Neural cell (in vitro differentiated cells): ENCODE measurements at regions not wholly inside any gene's neighbourhood (a gene's known extent, or its start where the extent isn't known, plus 50 kb on each side); places are given as distances from the start of the nearest gene placed in this dataset.

Source experiments
- H2AFZ ChIP-seq: fragments of 200-600, 300-800 bp; sonication (generic), shearing (Covaris generic); 2 replicates; pipeline ENCODE4 v1.6.0; 2014; ENCODE audit warnings: low read depth, mild to moderate bottlenecking, antibody characterized with exemption, low read length, moderate library complexity
- H3F3A ChIP-seq: fragments of 200-600 bp; shearing (Covaris generic); 2 replicates; pipeline ENCODE4 v1.6.1; 2016; ENCODE audit warnings: mild to moderate bottlenecking, moderate library complexity, mixed read lengths, antibody characterized with exemption, low read length; ENCODE audit not compliant: insufficient read depth, poor library complexity, severe bottlenecking
- H3K27ac ChIP-seq: fragments of 200-600, 300-800 bp; sonication (generic), shearing (Covaris generic); 2 replicates; pipeline ENCODE4 v1.5.1; 2014; ENCODE audit warnings: mild to moderate bottlenecking, low read length, moderate library complexity
- H3K27me3 ChIP-seq: fragments of 300-800, 200-600 bp; sonication (generic), shearing (Covaris generic); 2 replicates; pipeline ENCODE4 v1.6.0; 2014; ENCODE audit warnings: mild to moderate bottlenecking, low read depth, low read length, moderate library complexity; ENCODE audit not compliant: insufficient read depth
- H3K36me3 ChIP-seq: fragments of 300-800, 200-600 bp; sonication (generic), shearing (Covaris generic); 2 replicates; pipeline ENCODE4 v1.5.1; 2014; ENCODE audit warnings: mild to moderate bottlenecking, antibody characterized with exemption, low read length, moderate library complexity; ENCODE audit not compliant: insufficient read depth
- H3K4me2 ChIP-seq: fragments of 300-800, 200-600 bp; sonication (generic), shearing (Covaris generic); 2 replicates; pipeline ENCODE4 v1.6.0; 2014; ENCODE audit warnings: mild to moderate bottlenecking, low read length
- H3K4me3 ChIP-seq: fragments of 300-800, 200-600 bp; sonication (generic), shearing (Covaris generic); 2 replicates; pipeline ENCODE4 v1.5.1; 2014; ENCODE audit warnings: mild to moderate bottlenecking, low read length, moderate library complexity
- H3K79me2 ChIP-seq: fragments of 200-600 bp; shearing (Covaris generic); replicated peaks from 2 replicates; pipeline ENCODE4 v1.6.0; 2014; ENCODE audit warnings: mild to moderate bottlenecking, low read length, moderate library complexity; ENCODE audit not compliant: insufficient read depth
- H3K9ac ChIP-seq: fragments of 300-800, 200-600 bp; sonication (generic), shearing (Covaris generic); 2 replicates; pipeline ENCODE4 v1.6.1; 2016; ENCODE audit warnings: mild to moderate bottlenecking, low read length, mixed read lengths
- H3K9me2 ChIP-seq: fragments of 200-600 bp; shearing (Covaris generic); 2 replicates; pipeline ENCODE4 v1.6.1; 2016; ENCODE audit warnings: mild to moderate bottlenecking, low read length, mixed read lengths; ENCODE audit not compliant: insufficient read depth
- H3K9me3 ChIP-seq: fragments of 200-600, 300-800 bp; sonication (generic), shearing (Covaris generic); 2 replicates; pipeline ENCODE4 v1.6.1; 2016; ENCODE audit warnings: mild to moderate bottlenecking, mixed run types, low read length, moderate library complexity, mixed read lengths
- H4K20me1 ChIP-seq: fragments of 200-600 bp; shearing (Covaris generic); 2 replicates; pipeline ENCODE4 v1.6.1; 2016; ENCODE audit warnings: mild to moderate bottlenecking, mixed run types; ENCODE audit not compliant: insufficient read depth
- EP300 ChIP-seq: fragments of 450-650 bp; conservative IDR thresholded peaks from 2 replicates; pipeline ENCODE4 v1.6.1; 2014; ENCODE audit warnings: antibody characterized with exemption, mild to moderate bottlenecking, moderate library complexity; ENCODE audit not compliant: poor library complexity, severe bottlenecking
- EZH2 ChIP-seq: fragments of 200-600, 300-800 bp; shearing (Covaris generic), sonication (generic); IDR thresholded peaks from 2 replicates; pipeline ENCODE4 v1.6.1; 2014; ENCODE audit warnings: antibody characterized with exemption, low read length, borderline replicate concordance, mild to moderate bottlenecking; ENCODE audit not compliant: insufficient read depth, poor library complexity, severe bottlenecking
- MXI1 ChIP-seq: fragments of 450-650 bp; conservative IDR thresholded peaks from 2 replicates; pipeline ENCODE4 v1.6.1; 2014; ENCODE audit warnings: antibody characterized with exemption, mild to moderate bottlenecking; ENCODE audit not compliant: poor library complexity, severe bottlenecking
- POLR2AphosphoS5 ChIP-seq: IDR thresholded peaks from 2 replicates; pipeline ENCODE4 v1.6.1; 2012
- RAD21 ChIP-seq: fragments of 450-650 bp; conservative IDR thresholded peaks from 2 replicates; pipeline ENCODE4 v1.6.1; 2014; ENCODE audit warnings: antibody characterized with exemption, mild to moderate bottlenecking, moderate library complexity
- SMC3 ChIP-seq: fragments of 450-650 bp; conservative IDR thresholded peaks from 2 replicates; pipeline ENCODE4 v1.6.1; 2014; ENCODE audit warnings: antibody characterized with exemption, mild to moderate bottlenecking, moderate library complexity; ENCODE audit not compliant: poor library complexity
- TAF1 ChIP-seq: IDR thresholded peaks from 2 replicates; pipeline ENCODE4 v1.6.1; 2012; ENCODE audit warnings: low read depth
- TF ChIP-seq, protein P1 (sequence below): IDR thresholded peaks from 2 replicates; pipeline ENCODE4 v1.6.1; 2012; ENCODE audit warnings: borderline replicate concordance
- TF ChIP-seq, protein P2 (sequence below): fragments of 450-650 bp; IDR thresholded peaks from 2 replicates; pipeline ENCODE4 v1.5.1; 2014; ENCODE audit warnings: antibody characterized with exemption, mild to moderate bottlenecking, moderate library complexity; ENCODE audit not compliant: poor library complexity, severe bottlenecking

DNA sequence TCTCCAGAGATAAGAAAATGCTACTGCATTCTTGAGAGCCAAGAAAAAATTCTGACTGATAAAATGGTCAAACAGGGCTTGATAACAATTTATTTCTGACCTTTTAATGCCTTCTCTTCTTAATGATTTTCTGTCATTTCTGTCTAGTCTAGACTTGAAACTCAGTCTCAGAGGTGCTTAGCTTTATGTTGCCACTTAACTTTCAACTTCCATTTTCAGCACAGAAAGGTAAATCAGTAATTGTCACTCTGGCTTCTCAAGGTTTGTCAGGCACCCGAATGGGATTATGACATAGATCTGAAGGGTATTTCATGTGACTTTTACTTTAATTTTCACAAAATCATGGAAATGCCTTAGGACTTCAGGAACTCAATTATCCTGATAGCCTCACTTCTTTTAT lies 155.4 kb upstream of the GBE1 start:
- Histone ChIP-seq H4K20me1 (no peaks in the 10 kb centered on the region), H3K27me3 (no peaks in the 10 kb centered on the region), H3K4me2 (no peak overlapping the region), H3K79me2 (no peaks in the 10 kb centered on the region), H3K36me3 (no peaks in the 10 kb centered on the region), H2AFZ (no peak overlapping the region), H3K9ac (no peak overlapping the region), H3K9me2 (no peaks in the 10 kb centered on the region), H3K4me3 (no peak overlapping the region), H3K9me3 (no peaks in the 10 kb centered on the region), H3K27ac (no peak overlapping the region), H3F3A (no peaks in the 10 kb centered on the region)
- TF ChIP-seq TAF1: no peak
- TF ChIP-seq POLR2AphosphoS5: peak; percentile 20
- peak; percentile 36 for TF ChIP-seq EP300

GRCh38 chr3:81913886-81914663 lies 152.6 kb upstream of the GBE1 start:
- Histone ChIP-seq H3K27ac (no peak overlapping the region), H3K4me3 (peak overlapping the region; percentile 1), H3K9me3 (no peaks in the 10 kb centered on the region), H3K4me2 (no peak overlapping the region), H3K79me2 (no peaks in the 10 kb centered on the region), H2AFZ (no peak overlapping the region), H4K20me1 (no peaks in the 10 kb centered on the region), H3F3A (no peaks in the 10 kb centered on the region), H3K27me3 (no peaks in the 10 kb centered on the region), H3K36me3 (no peaks in the 10 kb centered on the region), H3K9me2 (no peaks in the 10 kb centered on the region), H3K9ac (no peak overlapping the region)
- TF ChIP-seq POLR2AphosphoS5: peak; percentile 24
- no peak for TF ChIP-seq SMC3
- no peak for TF ChIP-seq EZH2
- TF ChIP-seq, protein P1, sequence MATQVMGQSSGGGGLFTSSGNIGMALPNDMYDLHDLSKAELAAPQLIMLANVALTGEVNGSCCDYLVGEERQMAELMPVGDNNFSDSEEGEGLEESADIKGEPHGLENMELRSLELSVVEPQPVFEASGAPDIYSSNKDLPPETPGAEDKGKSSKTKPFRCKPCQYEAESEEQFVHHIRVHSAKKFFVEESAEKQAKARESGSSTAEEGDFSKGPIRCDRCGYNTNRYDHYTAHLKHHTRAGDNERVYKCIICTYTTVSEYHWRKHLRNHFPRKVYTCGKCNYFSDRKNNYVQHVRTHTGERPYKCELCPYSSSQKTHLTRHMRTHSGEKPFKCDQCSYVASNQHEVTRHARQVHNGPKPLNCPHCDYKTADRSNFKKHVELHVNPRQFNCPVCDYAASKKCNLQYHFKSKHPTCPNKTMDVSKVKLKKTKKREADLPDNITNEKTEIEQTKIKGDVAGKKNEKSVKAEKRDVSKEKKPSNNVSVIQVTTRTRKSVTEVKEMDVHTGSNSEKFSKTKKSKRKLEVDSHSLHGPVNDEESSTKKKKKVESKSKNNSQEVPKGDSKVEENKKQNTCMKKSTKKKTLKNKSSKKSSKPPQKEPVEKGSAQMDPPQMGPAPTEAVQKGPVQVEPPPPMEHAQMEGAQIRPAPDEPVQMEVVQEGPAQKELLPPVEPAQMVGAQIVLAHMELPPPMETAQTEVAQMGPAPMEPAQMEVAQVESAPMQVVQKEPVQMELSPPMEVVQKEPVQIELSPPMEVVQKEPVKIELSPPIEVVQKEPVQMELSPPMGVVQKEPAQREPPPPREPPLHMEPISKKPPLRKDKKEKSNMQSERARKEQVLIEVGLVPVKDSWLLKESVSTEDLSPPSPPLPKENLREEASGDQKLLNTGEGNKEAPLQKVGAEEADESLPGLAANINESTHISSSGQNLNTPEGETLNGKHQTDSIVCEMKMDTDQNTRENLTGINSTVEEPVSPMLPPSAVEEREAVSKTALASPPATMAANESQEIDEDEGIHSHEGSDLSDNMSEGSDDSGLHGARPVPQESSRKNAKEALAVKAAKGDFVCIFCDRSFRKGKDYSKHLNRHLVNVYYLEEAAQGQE: peak; percentile 74
- peak; percentile 79 for TF ChIP-seq EP300

DNA sequence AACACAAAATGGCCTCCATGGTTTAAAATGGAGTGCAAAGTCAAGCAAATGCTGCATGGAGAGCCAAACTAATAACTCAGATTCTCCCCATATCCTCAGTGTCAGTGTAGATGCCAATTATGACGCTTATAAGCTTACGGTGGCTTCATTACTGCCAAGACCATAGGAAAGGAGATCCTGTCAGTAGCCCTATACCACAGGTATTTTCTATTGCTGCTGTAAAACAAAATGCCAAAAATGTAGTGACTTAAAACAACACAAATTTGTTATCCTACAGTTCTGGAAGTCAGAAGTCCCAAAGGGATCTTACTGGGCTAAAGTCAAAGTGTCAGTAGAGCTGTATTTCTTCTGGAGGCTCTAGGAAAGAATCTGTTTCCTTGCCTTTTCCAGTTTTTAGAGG lies 149.8 kb upstream of the GBE1 start:
- no peaks in the 10 kb centered on the region for H3K36me3 ChIP-seq
- H4K20me1 ChIP-seq: no peaks in the 10 kb centered on the region
- no peaks in the 10 kb centered on the region for H3F3A ChIP-seq
- H3K79me2 ChIP-seq: no peaks in the 10 kb centered on the region
- no peaks in the 10 kb centered on the region for H3K9me3 ChIP-seq
- no peak overlapping the region for H2AFZ ChIP-seq
- H3K9ac ChIP-seq: no peak overlapping the region
- H3K4me2 ChIP-seq: no peak overlapping the region
- no peaks in the 10 kb centered on the region for H3K27me3 ChIP-seq
- no peaks in the 10 kb centered on the region for H3K9me2 ChIP-seq
- TF ChIP-seq SMC3 (no peak), EP300 (no peak), EZH2 (no peak), POLR2AphosphoS5 (no peak), MXI1 (no peak), TAF1 (no peak), RAD21 (no peak)
- TF ChIP-seq, protein P2, sequence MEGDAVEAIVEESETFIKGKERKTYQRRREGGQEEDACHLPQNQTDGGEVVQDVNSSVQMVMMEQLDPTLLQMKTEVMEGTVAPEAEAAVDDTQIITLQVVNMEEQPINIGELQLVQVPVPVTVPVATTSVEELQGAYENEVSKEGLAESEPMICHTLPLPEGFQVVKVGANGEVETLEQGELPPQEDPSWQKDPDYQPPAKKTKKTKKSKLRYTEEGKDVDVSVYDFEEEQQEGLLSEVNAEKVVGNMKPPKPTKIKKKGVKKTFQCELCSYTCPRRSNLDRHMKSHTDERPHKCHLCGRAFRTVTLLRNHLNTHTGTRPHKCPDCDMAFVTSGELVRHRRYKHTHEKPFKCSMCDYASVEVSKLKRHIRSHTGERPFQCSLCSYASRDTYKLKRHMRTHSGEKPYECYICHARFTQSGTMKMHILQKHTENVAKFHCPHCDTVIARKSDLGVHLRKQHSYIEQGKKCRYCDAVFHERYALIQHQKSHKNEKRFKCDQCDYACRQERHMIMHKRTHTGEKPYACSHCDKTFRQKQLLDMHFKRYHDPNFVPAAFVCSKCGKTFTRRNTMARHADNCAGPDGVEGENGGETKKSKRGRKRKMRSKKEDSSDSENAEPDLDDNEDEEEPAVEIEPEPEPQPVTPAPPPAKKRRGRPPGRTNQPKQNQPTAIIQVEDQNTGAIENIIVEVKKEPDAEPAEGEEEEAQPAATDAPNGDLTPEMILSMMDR: no peak
- TF ChIP-seq, protein P1: no peak
- no peak overlapping the region for H3K27ac ChIP-seq
- no peak overlapping the region for H3K4me3 ChIP-seq
